H1 (cell line): ENCODE measurements at regions not wholly inside any gene's neighbourhood (a gene's known extent, or its start where the extent isn't known, plus 50 kb on each side); places are given as distances from the start of the nearest gene placed in this dataset.

ENCODE experiments used
- CTCF ChIA-PET: fragments of 300-600 bp; sonication (Branson Sonifier 250); formaldehyde crosslinking; loops from one replicate; lab custom pipeline; 2021; ENCODE audit not compliant: partially characterized antibody; lab: Charles Lee
- POLR2A ChIA-PET: fragments of 300-600 bp; sonication (Branson Sonifier 250); formaldehyde crosslinking; loops from one replicate; lab custom pipeline; 2021; ENCODE audit warnings: inconsistent platforms; ENCODE audit not compliant: partially characterized antibody; lab: Charles Lee
- DNase-seq, 2 experiments: peaks; one replicate each; pipeline versions ENCODE4 v3.0.0 to v3.0.0-alpha.2; 2010 to 2022; ENCODE audit warnings: low spot score in 2 of 2, low read depth in 1 of 2, mixed read lengths in 1 of 2
- FAIRE-seq: peaks from 2 replicates; lab custom pipeline; 2011; peaks lifted over from hg19 to GRCh38; lab: Jason Lieb, UNC
- H2AFZ ChIP-seq: 2 replicates; pipeline ENCODE4 v1.8.1; 2012; ENCODE audit warnings: low read length, inconsistent platforms
- H2AK5ac ChIP-seq: 2 replicates; pipeline ENCODE4 v1.6.1; 2013; ENCODE audit warnings: low read depth, low read length
- H2BK120ac ChIP-seq: replicated peaks from 2 replicates; pipeline ENCODE3; 2013; ENCODE audit warnings: low read depth, low read length, inconsistent platforms
- H2BK12ac ChIP-seq: 2 replicates; pipeline ENCODE4 v1.6.1; 2013; ENCODE audit warnings: low read depth, low read length
- H2BK15ac ChIP-seq: 2 replicates; pipeline ENCODE4 v1.6.1; 2013; ENCODE audit warnings: low read length
- H2BK20ac ChIP-seq: 2 replicates; pipeline ENCODE4 v1.6.1; 2013; ENCODE audit warnings: low read length
- H2BK5ac ChIP-seq: 2 replicates; pipeline ENCODE4 v1.6.1; 2013; ENCODE audit warnings: low read depth, low read length
- H3K14ac ChIP-seq: 2 replicates; pipeline ENCODE4 v1.6.1; 2013; ENCODE audit warnings: inconsistent platforms; ENCODE audit not compliant: insufficient read length
- H3K18ac ChIP-seq: 2 replicates; pipeline ENCODE4 v1.6.1; 2013; ENCODE audit warnings: low read length; ENCODE audit errors: extremely low read depth
- H3K23ac ChIP-seq: 2 replicates; pipeline ENCODE4 v1.6.1; 2013; ENCODE audit warnings: inconsistent platforms; ENCODE audit not compliant: insufficient read length
- H3K23me2 ChIP-seq: 2 replicates; pipeline ENCODE4 v1.6.1; 2013; ENCODE audit warnings: low read depth, low read length
- H3K27ac ChIP-seq: 2 replicates; pipeline ENCODE4 v1.6.1; 2011; ENCODE audit warnings: low read depth, low read length, inconsistent platforms
- H3K27me3 ChIP-seq, 4 experiments: replicated peaks in 1 of 4; 1 replicate in 1 of 4; 2 replicates in 3 of 4; pipeline versions ENCODE4 v1.6.1 to v1.8.1; 2011 to 2013; ENCODE audit warnings: low read length in 3 of 4, mild to moderate bottlenecking in 3 of 4, inconsistent platforms in 2 of 4, mixed read lengths in 2 of 4, moderate library complexity in 1 of 4; ENCODE audit not compliant: control insufficient read depth in 3 of 4, insufficient read depth in 3 of 4; ENCODE audit errors: extremely low read depth in 1 of 4
- H3K36me3 ChIP-seq, 4 experiments: 2 replicates each; pipeline versions ENCODE4 v1.6.1 to v1.8.1; 2011 to 2013; ENCODE audit warnings: mild to moderate bottlenecking in 4 of 4, low read length in 3 of 4, moderate library complexity in 2 of 4, control low read depth in 1 of 4, inconsistent platforms in 1 of 4; ENCODE audit not compliant: insufficient read depth in 4 of 4, control insufficient read depth in 2 of 4
- H3K4ac ChIP-seq: replicated peaks from 2 replicates; pipeline ENCODE3; 2013; ENCODE audit warnings: low read length, low read depth, mixed read lengths, inconsistent platforms; ENCODE audit not compliant: insufficient read length
- H3K4me1 ChIP-seq, 4 experiments: replicated peaks in 1 of 4; 1 replicate in 1 of 4; 2 replicates in 3 of 4; pipeline versions ENCODE4 v1.6.1 to v1.8.1; 2011 to 2013; ENCODE audit warnings: low read length in 3 of 4, inconsistent platforms in 2 of 4, mixed read lengths in 1 of 4; ENCODE audit not compliant: insufficient read depth in 4 of 4, control insufficient read depth in 3 of 4
- H3K4me2 ChIP-seq, 2 experiments: 2 replicates each; pipeline versions ENCODE4 v1.6.1 to v1.8.1; 2011 to 2013; ENCODE audit warnings: low read depth in 2 of 2, low read length in 2 of 2, control low read depth in 1 of 2, inconsistent platforms in 1 of 2, mild to moderate bottlenecking in 1 of 2; ENCODE audit not compliant: insufficient read depth in 1 of 2
- H3K4me3 ChIP-seq, 4 experiments: fragments of 200-600, 300-600 bp in 1 of 4; sonication (generic), shearing (Covaris generic), sonication (Bioruptor Twin) in 1 of 4; 2 replicates each; pipeline versions ENCODE4 v1.5.1 to v1.8.1; 2011 to 2016; ENCODE audit warnings: low read length in 4 of 4, low read depth in 3 of 4, control low read depth in 2 of 4, inconsistent platforms in 2 of 4, mild to moderate bottlenecking in 2 of 4, mixed read lengths in 1 of 4, moderate library complexity in 1 of 4; ENCODE audit not compliant: insufficient read depth in 2 of 4; ENCODE audit errors: extremely low read depth in 1 of 4
- H3K56ac ChIP-seq: replicated peaks from 2 replicates; pipeline ENCODE3; 2013; ENCODE audit warnings: low read depth, mild to moderate bottlenecking, mixed read lengths, low read length, inconsistent platforms; ENCODE audit not compliant: insufficient read length
- H3K79me1 ChIP-seq: 2 replicates; pipeline ENCODE4 v1.6.1; 2013; ENCODE audit warnings: low read depth, low read length, control low read depth
- H3K79me2 ChIP-seq, 2 experiments: 2 replicates each; pipeline versions ENCODE4 v1.6.1 to v1.8.1; 2012 to 2013; ENCODE audit warnings: low read length in 2 of 2, mild to moderate bottlenecking in 2 of 2, inconsistent platforms in 1 of 2; ENCODE audit not compliant: insufficient read depth in 2 of 2, control insufficient read depth in 1 of 2
- H3K9ac ChIP-seq, 4 experiments: replicated peaks in 1 of 4; 1 replicate in 1 of 4; 2 replicates in 3 of 4; pipeline versions ENCODE4 v1.6.1 to v1.8.1; 2011 to 2013; ENCODE audit warnings: low read depth in 3 of 4, low read length in 3 of 4, control low read depth in 2 of 4, mild to moderate bottlenecking in 2 of 4, moderate library complexity in 2 of 4, inconsistent platforms in 1 of 4; ENCODE audit errors: extremely low read depth in 1 of 4
- H3K9me3 ChIP-seq, 2 experiments: 2 replicates each; pipeline versions ENCODE4 v1.6.1 to v1.8.1; 2012 to 2013; ENCODE audit warnings: mild to moderate bottlenecking in 2 of 2, moderate library complexity in 2 of 2, control low read depth in 1 of 2, inconsistent platforms in 1 of 2, low read depth in 1 of 2, low read length in 1 of 2, mixed read lengths in 1 of 2; ENCODE audit not compliant: insufficient read depth in 2 of 2
- H4K20me1 ChIP-seq, 2 experiments: replicated peaks in 1 of 2; 2 replicates each; pipeline versions ENCODE3 to v1.8.1; 2011 to 2013; ENCODE audit warnings: inconsistent platforms in 2 of 2, low read length in 2 of 2, mild to moderate bottlenecking in 1 of 2; ENCODE audit not compliant: insufficient read depth in 2 of 2, control insufficient read depth in 1 of 2
- H4K5ac ChIP-seq: 2 replicates; pipeline ENCODE4 v1.6.1; 2013; ENCODE audit warnings: low read length, low read depth, mixed read lengths, inconsistent platforms; ENCODE audit not compliant: insufficient read length
- H4K8ac ChIP-seq: 2 replicates; pipeline ENCODE4 v1.8.0; 2013; ENCODE audit warnings: mild to moderate bottlenecking, moderate library complexity, low read length, inconsistent platforms; ENCODE audit not compliant: insufficient read depth; ENCODE audit errors: extremely low read depth
- H4K91ac ChIP-seq: replicated peaks from 2 replicates; pipeline ENCODE3; 2013; ENCODE audit warnings: low read length, mixed read lengths, inconsistent platforms; ENCODE audit not compliant: insufficient read length
- KDM4A ChIP-seq: IDR thresholded peaks from one replicate; pipeline ENCODE4 v1.7.1; 2012; ENCODE audit warnings: low read depth, mild to moderate bottlenecking, moderate library complexity, low read length, inconsistent platforms; ENCODE audit not compliant: severe bottlenecking
- YY1 ChIP-seq: IDR thresholded peaks from 2 replicates; pipeline ENCODE4 v1.6.1; 2011; ENCODE audit warnings: low read depth, mild to moderate bottlenecking, low read length
- ZNF274 ChIP-seq: IDR thresholded peaks from 2 replicates; pipeline ENCODE4 v1.7.0; 2012; ENCODE audit warnings: low read length, borderline replicate concordance; ENCODE audit errors: extremely low read depth
- WGBS, 2 experiments: shearing (Covaris generic) in 1 of 2; methylation state at CpG; one replicate each; pipeline versions ENCODE4 v1.1.6 to v1.1.7; 2013 to 2015; ENCODE audit warnings: low lambda C conversion rate in 2 of 2, mixed read lengths in 2 of 2, inconsistent platforms in 1 of 2, low coverage in 1 of 2, missing lambda C conversion rate in 1 of 2; ENCODE audit not compliant: insufficient replicate concordance in 2 of 2, insufficient coverage in 1 of 2, insufficient read length in 1 of 2; ENCODE audit errors: extremely low coverage in 1 of 2, missing lambda C conversion rate in 1 of 2; 5-methylcytosine and 5-hydroxymethylcytosine counted together

- no peak overlapping the region for H2AFZ ChIP-seq
- no peak overlapping the region for H3K23ac ChIP-seq
- no peak overlapping the region for H3K4me3 ChIP-seq
- WGBS, 2 experiments = 93% methylated on average over 1 of the region's 1 CpG; no CpG with 5 or more reads in 1 of the 2 experiments
- ChIA-PET CTCF (no interaction called here), POLR2A (interaction anchor here (0.7 to 6.6 kb wide), 10 partner anchors 9 to 168 kb away, joined by 3 to 52 read pairs (median 3); a partner anchor contains a TSS)
- no peak overlapping the region for H4K8ac ChIP-seq
- H2BK20ac ChIP-seq = no peak overlapping the region
- no peak for FAIRE-seq
- no peak overlapping the region for H4K5ac ChIP-seq
- no peak overlapping the region for H2BK120ac ChIP-seq
- no peak overlapping the region for H4K91ac ChIP-seq
- no peak overlapping the region for H3K56ac ChIP-seq
- H4K20me1 ChIP-seq = no peaks in the 10 kb centered on the region
- H3K9me3 ChIP-seq = no peaks in the 10 kb centered on the region
- H3K23me2 ChIP-seq = no peaks in the 10 kb centered on the region
- H2AK5ac ChIP-seq = no peak overlapping the region
- no peaks in the 10 kb centered on the region for H3K79me1 ChIP-seq
- TF ChIP-seq ZNF274 (no peak), YY1 (no peak), KDM4A (no peak)
- H2BK5ac ChIP-seq = no peak overlapping the region
- H3K4me2 ChIP-seq = no peak overlapping the region
- no peak overlapping the region for H3K18ac ChIP-seq
- H3K14ac ChIP-seq = no peak overlapping the region
- H3K4ac ChIP-seq = no peak overlapping the region
- H3K4me1 ChIP-seq = peaks cover 0 to 4% (median 0%) of the 10 kb centered on the region in 4 experiments; a peak in 1 of 7 replicates
- H2BK12ac ChIP-seq = no peak overlapping the region
- H3K36me3 ChIP-seq = no peaks in the 10 kb centered on the region; a peak in 1 of 8 replicates
- peaks cover 0 to 1% (median 0%) of the 10 kb centered on the region in 4 experiments; a peak in 1 of 7 replicates for H3K27me3 ChIP-seq
- H3K27ac ChIP-seq = no peak overlapping the region
- DNase-seq = no peak
- H3K9ac ChIP-seq = no peak overlapping the region
- H2BK15ac ChIP-seq = no peak overlapping the region
- no peaks in the 10 kb centered on the region for H3K79me2 ChIP-seq
Observed at GRCh38 chr6:26292709-26293108, 72.3 kb upstream of the BTN3A2 start.
